Pancreas (tissue), 10 donors: ENCODE measurements at regions not wholly inside any gene's neighbourhood (a gene's known extent, or its start where the extent isn't known, plus 50 kb on each side); places are given as distances from the start of the nearest gene placed in this dataset.

Experiments
- ATAC-seq, 4 donors: fragments of 200-7000 bp; cut with Tn5 transposase; one replicate each; pipeline versions ENCODE4 v1.8.0 to v1.9.1; 2020; ENCODE audit warnings: mild to moderate bottlenecking in 4 of 4, moderate library complexity in 4 of 4
- DNase-seq, 6 donors: peaks; one replicate each; pipeline ENCODE4 v3.0.0-alpha.2; 2020
- FAIRE-seq: peaks from 2 replicates; lab custom pipeline; 2012; peaks lifted over from hg19 to GRCh38; lab: Jason Lieb, UNC
- H3K27ac ChIP-seq, 4 donors: fragments of 200-600 bp; sonication (generic); 1 replicate in 3 of 4; 2 replicates in 1 of 4; pipeline versions ENCODE4 v1.5.0 to v1.8.0; 2020
- H3K27me3 ChIP-seq, 4 donors: fragments of 200-600 bp; one replicate each; pipeline ENCODE4 v1.8.0; 2021
- H3K36me3 ChIP-seq, 3 donors: fragments of 200-600 bp; sonication (generic) in 1 of 3; one replicate each; pipeline versions ENCODE4 v1.5.0 to v1.8.0; 2020 to 2021
- H3K4me1 ChIP-seq, 3 donors: fragments of 200-600 bp; one replicate each; pipeline ENCODE4 v1.8.0; 2021
- H3K4me3 ChIP-seq, 4 donors: fragments of 200-600 bp; sonication (generic) in 2 of 4; one replicate each; pipeline versions ENCODE4 v1.5.0 to v1.8.0; 2020 to 2021
- H3K9me3 ChIP-seq, 4 donors: fragments of 200-600 bp; one replicate each; pipeline ENCODE4 v1.8.0; 2021
- CTCF ChIP-seq, 4 donors: fragments of 200-600 bp; sonication (generic) in 3 of 4; IDR thresholded peaks; one replicate each; pipeline versions ENCODE4 v1.5.0 to v1.8.0; 2021; ENCODE audit warnings: antibody characterized with exemption in 4 of 4
- WGBS, 2 donors: extraction: QIAGEN DNeasy Blood & Tissue Kit; methylation state at CpG; one replicate each; pipeline ENCODE4 v1.1.7; 2013; 5-methylcytosine and 5-hydroxymethylcytosine counted together
- intact Hi-C, 3 donors: fragments of 100-400 bp; cut with DNase I; formaldehyde crosslinking; loops; one replicate each; pipeline versions ENCODE4 v1.11.1 to v1.14.2; 2022
- donor health status: healthy with polysubstance abuse.
- donor health status: DM: no; HTN: no; CAD: no; lungs with moderate emphysema.
- donor health status: DM: no; HTN: no; CAD: no.
- donor health status: control.
- donor health status: control.
- donor health status: Bipolar disorder and iron deficiency.
- donor health status: DM: yes; HTN: yes; CAD: no.
- donor health status: DM: no; HTN: no; CAD: no.
- donor health status: DM: no; HTN: no; CAD: no.
- donor health status: DM: yes; HTN: yes; CAD: no.

DNA sequence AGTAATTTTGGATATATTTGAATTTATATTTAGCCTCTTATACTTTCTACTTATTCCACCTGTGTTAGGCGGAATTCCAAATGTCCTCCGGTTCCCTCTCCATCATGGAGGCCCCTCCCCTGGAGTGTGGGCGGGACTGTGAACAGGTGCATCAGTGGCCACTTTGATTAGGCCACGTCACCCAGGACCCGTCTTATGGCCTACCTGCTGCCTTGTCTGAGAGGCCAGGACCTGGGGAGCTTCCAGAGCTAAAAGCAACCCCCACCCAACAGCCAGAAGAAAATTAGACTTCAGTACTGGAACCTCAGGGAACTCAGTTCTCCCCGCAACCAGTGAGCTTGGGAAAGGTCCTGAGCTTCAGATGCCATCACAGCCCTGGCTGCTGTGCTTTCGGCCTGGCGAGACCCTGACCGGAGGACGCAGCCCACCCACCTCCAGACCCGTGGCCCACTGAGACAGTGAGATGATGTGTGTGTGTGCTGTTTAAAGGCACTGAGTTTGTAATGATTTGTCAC, 200.2 kb upstream of the SOX1 start:
- intact Hi-C loops, result no loop called here
- no peaks in the 10 kb centered on the region for H3K9me3 ChIP-seq
- H3K4me3 ChIP-seq, result no peak overlapping the region
- no peak overlapping the region for H3K27ac ChIP-seq
- no peak for DNase-seq
- ATAC-seq, result no peak
- WGBS, 2 donors, result 66 to 83% methylated on average over 11 of the region's 11 CpGs
- no peaks in the 10 kb centered on the region for H3K27me3 ChIP-seq
- no peak for TF ChIP-seq CTCF (IDR thresholded peaks at IDR 0.05)
- H3K4me1 ChIP-seq, result no peaks in the 10 kb centered on the region
- H3K36me3 ChIP-seq, result no peaks in the 10 kb centered on the region
- FAIRE-seq, result no peak

GRCh38 chr13:111867657-111868056, 199.3 kb upstream of the SOX1 start:
- no peak for DNase-seq
- intact Hi-C loops, result no loop called here
- Histone ChIP-seq H3K27me3 (no peaks in the 10 kb centered on the region), H3K4me3 (no peak overlapping the region), H3K36me3 (no peaks in the 10 kb centered on the region), H3K4me1 (no peaks in the 10 kb centered on the region), H3K27ac (no peak overlapping the region), H3K9me3 (no peaks in the 10 kb centered on the region)
- no peak for FAIRE-seq
- WGBS, 2 donors, result 51 to 79% methylated on average over 1 of the region's 1 CpG
- no peak for TF ChIP-seq CTCF (IDR thresholded peaks at IDR 0.05)
- ATAC-seq, result no peak

DNA sequence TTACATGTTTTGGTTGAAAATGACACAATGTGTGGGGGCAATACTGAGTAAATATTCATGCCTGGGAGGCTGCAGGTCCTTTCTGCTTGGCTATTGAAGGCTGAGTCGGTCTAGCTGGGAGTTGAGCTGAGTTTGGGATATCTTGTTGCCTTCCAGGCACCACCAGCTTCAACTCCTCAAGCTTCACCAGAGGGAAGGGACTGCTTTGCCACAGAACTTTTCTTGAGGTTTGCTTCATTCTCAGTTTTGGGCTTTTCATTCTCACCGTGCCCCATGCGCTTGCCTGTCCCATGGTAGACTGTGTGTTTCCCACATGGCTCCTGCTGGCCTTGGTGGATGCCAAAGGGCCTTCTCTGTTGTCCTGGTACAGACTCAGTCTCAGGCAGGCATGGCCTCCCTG, 198.2 kb upstream of the SOX1 start:
- Histone ChIP-seq H3K4me3 (no peak overlapping the region), H3K36me3 (no peaks in the 10 kb centered on the region), H3K4me1 (no peaks in the 10 kb centered on the region), H3K9me3 (no peaks in the 10 kb centered on the region), H3K27me3 (no peaks in the 10 kb centered on the region), H3K27ac (no peak overlapping the region)
- no peak for ATAC-seq
- intact Hi-C loops, result no loop called here
- no peak for DNase-seq
- no peak for FAIRE-seq
- TF ChIP-seq CTCF (IDR thresholded peaks at IDR 0.05), result no peak
- WGBS, 2 donors, result 77 to 89% methylated on average over 3 of the region's 3 CpGs

DNA sequence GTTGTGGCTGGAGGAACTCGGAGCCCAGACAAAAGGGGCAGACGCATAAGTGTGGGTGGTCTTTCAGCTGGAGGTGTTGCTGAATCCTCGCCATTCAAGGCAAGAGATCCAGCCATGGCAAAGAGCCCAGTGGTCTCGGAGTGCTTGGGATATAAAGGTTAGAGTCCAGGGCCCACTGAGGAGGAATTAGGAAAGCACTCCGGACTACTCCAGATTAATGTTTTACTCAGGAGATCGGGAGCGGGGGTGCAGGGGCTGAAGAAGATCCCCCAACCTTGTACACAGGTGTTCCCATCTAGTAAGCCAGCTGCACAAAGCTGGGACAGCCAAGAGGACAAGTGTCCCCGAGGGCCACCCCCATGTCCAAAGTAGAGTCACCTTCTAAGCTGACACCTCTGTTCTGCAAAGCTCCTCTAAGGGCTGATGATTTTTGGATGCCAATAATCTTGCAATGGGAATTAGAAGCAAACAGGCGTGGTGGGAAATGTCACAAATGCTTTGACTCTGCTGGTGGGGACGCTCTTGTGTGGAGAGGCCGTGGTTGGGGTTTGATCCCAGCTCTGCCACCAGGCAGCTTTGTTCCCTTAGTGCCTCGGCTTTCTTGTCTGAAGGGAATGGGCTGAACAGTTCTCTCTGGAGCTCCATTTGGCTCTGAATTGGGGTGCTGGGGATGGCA, 194.3 kb upstream of the SOX1 start:
- Histone ChIP-seq H3K9me3 (no peaks in the 10 kb centered on the region), H3K27me3 (no peaks in the 10 kb centered on the region), H3K4me1 (no peaks in the 10 kb centered on the region), H3K27ac (no peak overlapping the region), H3K4me3 (no peak overlapping the region), H3K36me3 (no peaks in the 10 kb centered on the region)
- no peak for TF ChIP-seq CTCF (IDR thresholded peaks at IDR 0.05)
- ATAC-seq (no peak), DNase-seq (no peak), FAIRE-seq (no peak)
- whole genome bisulfite sequencing, 2 donors, result 57 to 71% methylated on average over 12 of the region's 12 CpGs
- intact Hi-C loops, result no loop called here

DNA sequence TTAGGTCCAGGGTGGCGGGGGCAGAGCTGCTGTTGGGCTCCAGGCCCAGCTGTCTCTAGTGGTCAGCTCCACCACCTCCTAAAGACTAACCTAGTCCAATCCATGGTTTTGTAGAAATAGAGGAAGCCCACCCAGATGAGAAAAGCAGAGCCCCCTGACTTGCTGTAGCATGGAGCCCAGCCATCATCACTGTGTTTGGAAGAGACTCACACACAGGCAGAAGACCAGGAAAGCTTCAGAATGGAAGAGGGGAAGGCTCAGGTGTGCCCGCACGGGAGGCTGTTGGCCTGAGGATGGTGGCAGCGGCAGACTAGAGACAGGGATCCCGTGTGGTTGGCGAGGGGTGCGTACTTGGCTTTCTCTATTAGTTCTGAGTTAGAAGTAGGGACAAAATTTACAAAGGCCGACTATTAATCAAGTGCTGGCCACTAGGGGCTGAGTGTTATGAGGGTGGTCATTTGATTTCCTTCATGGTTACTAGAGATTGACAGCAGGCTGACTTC, 193.2 kb upstream of the SOX1 start:
- Histone ChIP-seq H3K4me3 (no peak overlapping the region), H3K4me1 (no peaks in the 10 kb centered on the region), H3K36me3 (no peaks in the 10 kb centered on the region), H3K9me3 (no peaks in the 10 kb centered on the region), H3K27ac (no peak overlapping the region), H3K27me3 (no peaks in the 10 kb centered on the region)
- no peak for TF ChIP-seq CTCF (IDR thresholded peaks at IDR 0.05)
- intact Hi-C loops, result no loop called here
- DNase-seq, result no peak
- 78 to 82% methylated on average over 8 of the region's 8 CpGs for whole genome bisulfite sequencing, 2 donors
- no peak for ATAC-seq
- no peak for FAIRE-seq
